ENCODE measurements at regions not wholly inside any gene's neighbourhood (a gene's known extent, or its start where the extent isn't known, plus 50 kb on each side); places are given as distances from the start of the nearest gene placed in this dataset.

DNA sequence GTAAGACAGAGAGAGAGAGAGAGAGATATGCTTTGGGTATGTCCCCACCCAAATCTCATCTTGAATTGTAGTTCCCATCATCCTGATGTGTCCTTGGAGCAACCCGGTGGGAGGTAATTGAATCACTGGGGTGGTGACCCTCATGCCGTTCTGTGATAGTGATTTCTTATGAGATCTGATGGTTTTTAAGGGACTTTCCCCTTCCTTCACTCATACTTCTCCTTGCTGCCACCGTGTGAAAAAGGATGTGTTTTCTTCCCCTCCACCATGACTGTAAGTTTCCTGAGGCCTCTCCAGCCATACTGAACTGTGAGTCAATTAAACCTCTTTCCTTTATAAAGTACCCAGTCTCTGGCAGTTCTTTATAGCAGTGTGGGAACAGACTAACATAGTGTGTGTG lies 60.3 kb downstream of the EOMES start:
- no peak for DNase-seq
- Mint-ChIP-seq H3K4me3 (no peak overlapping the region), H3K9me3 (peaks cover 1% of the 10 kb centered on the region), H3K36me3 (no peaks in the 10 kb centered on the region), H3K4me1 (peaks cover 7% of the 10 kb centered on the region), H3K27ac (no peak overlapping the region), H3K27me3 (peaks cover 2% of the 10 kb centered on the region)
- POLR2A ChIA-PET: no interaction called here
- ATAC-seq (ENCODE audit: low read depth): no peak

GRCh38 chr3:27659279-27660021 lies 62.7 kb downstream of the EOMES start:
- POLR2A ChIA-PET: no interaction called here
- Mint-ChIP-seq H3K9me3 (peaks cover 1% of the 10 kb centered on the region), H3K27ac (no peak overlapping the region), H3K36me3 (no peaks in the 10 kb centered on the region), H3K27me3 (peaks cover 2% of the 10 kb centered on the region), H3K4me3 (no peak overlapping the region), H3K4me1 (no peaks in the 10 kb centered on the region)
- ATAC-seq (ENCODE audit: low read depth) (no peak), DNase-seq (peak; percentile 46)

GRCh38 chr3:27658741-27659140 lies 63.4 kb downstream of the EOMES start:
- Mint-ChIP-seq H3K36me3 (no peaks in the 10 kb centered on the region), H3K4me1 (no peaks in the 10 kb centered on the region), H3K4me3 (no peak overlapping the region), H3K27ac (no peak overlapping the region), H3K27me3 (peaks cover 2% of the 10 kb centered on the region), H3K9me3 (peaks cover 1% of the 10 kb centered on the region)
- DNase-seq: no peak
- ATAC-seq (ENCODE audit: low read depth): no peak
- POLR2A ChIA-PET: no interaction called here

- no peak for DNase-seq
- ATAC-seq (ENCODE audit: low read depth): no peak
- Mint-ChIP-seq H3K36me3 (no peaks in the 10 kb centered on the region), H3K4me3 (no peak overlapping the region), H3K27ac (no peak overlapping the region), H3K9me3 (peaks cover 1% of the 10 kb centered on the region), H3K4me1 (no peaks in the 10 kb centered on the region), H3K27me3 (peaks cover 2% of the 10 kb centered on the region)
- POLR2A ChIA-PET: no interaction called here
These were observed 64.3 kb downstream of the EOMES start for GRCh38 chr3:27657871-27658270.

- Mint-ChIP-seq H3K27me3 (peaks cover 2% of the 10 kb centered on the region), H3K4me3 (no peak overlapping the region), H3K9me3 (peaks cover 1% of the 10 kb centered on the region), H3K27ac (no peak overlapping the region), H3K4me1 (no peaks in the 10 kb centered on the region), H3K36me3 (no peaks in the 10 kb centered on the region)
- no peak for DNase-seq
- ATAC-seq (ENCODE audit: low read depth): no peak
- POLR2A ChIA-PET: interaction anchor here (1.0 kb wide), 1 partner anchor 173 kb away, joined by 5 read pairs; no protein-coding TSS in a partner anchor
These were observed 64.7 kb downstream of the EOMES start for GRCh38 chr3:27657404-27657803.

DNA sequence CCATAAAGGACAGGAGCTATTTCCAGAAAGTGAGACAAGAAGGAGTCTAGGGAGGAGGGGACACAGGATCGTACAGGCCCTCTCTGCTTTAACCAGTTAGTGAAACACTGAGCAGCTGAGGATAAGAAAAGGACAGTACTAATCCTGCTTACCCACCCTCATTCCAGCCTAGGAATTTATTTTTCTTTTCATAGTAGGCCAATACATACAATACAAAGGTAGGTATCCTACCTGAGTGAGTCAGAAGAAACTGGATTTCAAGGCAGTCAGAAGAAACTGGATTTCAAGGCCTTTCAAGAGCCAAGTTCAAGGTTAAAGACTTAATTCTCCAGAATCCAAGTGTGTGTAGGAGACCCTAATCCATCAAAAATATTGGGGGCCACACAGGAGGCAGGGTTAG lies 65.3 kb downstream of the EOMES start:
- H3K27me3 Mint-ChIP-seq: peaks cover 2% of the 10 kb centered on the region
- no peak overlapping the region for H3K27ac Mint-ChIP-seq
- no peaks in the 10 kb centered on the region for H3K4me1 Mint-ChIP-seq
- POLR2A ChIA-PET: interaction anchor here (1.0 kb wide), 1 partner anchor 172 kb away, joined by 5 read pairs; no protein-coding TSS in a partner anchor
- ATAC-seq (ENCODE audit: low read depth) (no peak), DNase-seq (no peak)
- no peak overlapping the region for H3K4me3 Mint-ChIP-seq
- no peaks in the 10 kb centered on the region for H3K36me3 Mint-ChIP-seq
- H3K9me3 Mint-ChIP-seq: peaks cover 1% of the 10 kb centered on the region

DNA sequence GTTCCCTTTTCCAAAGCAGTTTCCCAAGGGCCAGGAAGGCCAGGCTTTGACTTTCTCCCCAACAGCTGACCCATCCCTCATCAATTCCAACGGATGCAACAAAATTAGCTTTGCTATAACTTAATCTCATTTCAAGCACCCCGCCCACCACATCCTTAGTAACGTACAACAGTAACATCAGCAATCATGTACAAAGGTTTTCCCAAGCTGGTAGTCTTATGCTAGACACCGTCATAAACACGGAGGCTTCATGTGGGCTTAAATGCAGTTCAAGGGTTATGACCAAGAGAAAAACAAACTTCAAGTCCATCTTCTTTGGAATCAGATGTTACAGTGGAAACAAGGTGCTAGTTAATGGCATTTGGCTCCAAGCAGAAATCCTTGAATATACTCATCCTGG lies 66.6 kb downstream of the EOMES start:
- Mint-ChIP-seq H3K36me3 (no peaks in the 10 kb centered on the region), H3K27ac (no peak overlapping the region), H3K27me3 (peaks cover 7% of the 10 kb centered on the region), H3K4me1 (no peaks in the 10 kb centered on the region), H3K9me3 (no peaks in the 10 kb centered on the region), H3K4me3 (no peak overlapping the region)
- ATAC-seq (ENCODE audit: low read depth): no peak
- no peak for DNase-seq
- POLR2A ChIA-PET: no interaction called here

DNA sequence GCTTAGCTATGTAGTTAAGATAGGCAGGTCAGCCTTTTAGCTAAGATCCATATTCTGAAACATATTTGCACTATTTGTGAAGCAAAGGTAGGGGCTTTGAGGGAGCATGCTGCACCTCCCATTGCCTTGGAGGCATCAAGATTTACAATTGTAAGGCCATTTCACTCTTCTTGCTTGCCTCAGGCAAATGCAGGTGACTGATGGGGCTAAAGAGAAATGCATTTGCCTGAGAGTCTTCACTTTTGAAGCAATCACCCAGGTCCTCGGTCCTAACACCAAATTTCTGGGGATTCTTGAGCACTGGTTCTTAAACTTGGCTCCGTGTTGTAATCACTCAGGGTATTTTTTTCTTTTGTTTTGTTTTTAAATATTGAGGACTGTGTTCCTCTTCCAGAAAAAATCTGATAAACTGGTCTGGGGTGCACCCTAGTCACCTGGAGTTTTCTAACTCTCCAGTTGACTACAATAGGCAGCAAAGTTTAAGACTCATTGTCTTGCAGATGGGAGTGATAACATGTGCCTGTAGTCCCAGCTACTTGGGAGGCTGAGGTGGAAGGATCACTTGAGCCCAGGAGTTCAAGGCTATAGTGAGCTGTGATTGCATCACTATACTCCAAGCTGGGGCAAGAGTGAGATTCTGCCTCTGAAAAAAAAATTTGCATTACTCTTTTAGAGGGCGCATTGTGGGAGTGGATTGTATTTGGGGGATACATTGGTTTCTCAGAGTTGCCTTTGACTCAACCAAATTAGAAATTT lies 68.1 kb downstream of the EOMES start:
- H3K9me3 Mint-ChIP-seq: no peaks in the 10 kb centered on the region
- ATAC-seq (ENCODE audit: low read depth) (no peak), DNase-seq (no peak)
- no peaks in the 10 kb centered on the region for H3K36me3 Mint-ChIP-seq
- peaks cover 15% of the 10 kb centered on the region for H3K27me3 Mint-ChIP-seq
- POLR2A ChIA-PET: no interaction called here
- H3K4me1 Mint-ChIP-seq: no peaks in the 10 kb centered on the region
- no peak overlapping the region for H3K4me3 Mint-ChIP-seq
- no peak overlapping the region for H3K27ac Mint-ChIP-seq

- no peaks in the 10 kb centered on the region for H3K4me1 Mint-ChIP-seq
- POLR2A ChIA-PET: no interaction called here
- no peak overlapping the region for H3K4me3 Mint-ChIP-seq
- no peak for DNase-seq
- no peak overlapping the region for H3K27ac Mint-ChIP-seq
- no peak for ATAC-seq (ENCODE audit: low read depth)
- peaks cover 15% of the 10 kb centered on the region for H3K27me3 Mint-ChIP-seq
- no peaks in the 10 kb centered on the region for H3K9me3 Mint-ChIP-seq
- no peaks in the 10 kb centered on the region for H3K36me3 Mint-ChIP-seq
These were observed 72.8 kb downstream of the EOMES start for GRCh38 chr3:27649277-27649676.

GRCh38 chr3:27646896-27647295 lies 75.2 kb downstream of the EOMES start:
- Mint-ChIP-seq H3K4me1 (peaks cover 2% of the 10 kb centered on the region), H3K36me3 (no peaks in the 10 kb centered on the region), H3K9me3 (no peaks in the 10 kb centered on the region), H3K27me3 (peaks cover 19% of the 10 kb centered on the region), H3K4me3 (no peak overlapping the region), H3K27ac (no peak overlapping the region)
- no peak for DNase-seq
- POLR2A ChIA-PET: interaction anchor here (0.8 kb wide), 1 partner anchor 702 kb away, joined by 3 read pairs; the partner anchor contains the start of genes AZI2 and ZCWPW2
- no peak for ATAC-seq (ENCODE audit: low read depth)

- H3K4me3 Mint-ChIP-seq: no peak overlapping the region
- no peak overlapping the region for H3K27ac Mint-ChIP-seq
- POLR2A ChIA-PET: no interaction called here
- H3K27me3 Mint-ChIP-seq: peaks cover 11% of the 10 kb centered on the region
- H3K4me1 Mint-ChIP-seq: peaks cover 2% of the 10 kb centered on the region
- H3K36me3 Mint-ChIP-seq: no peaks in the 10 kb centered on the region
- no peak for ATAC-seq (ENCODE audit: low read depth)
- no peak for DNase-seq
- no peaks in the 10 kb centered on the region for H3K9me3 Mint-ChIP-seq
These were observed 77.2 kb downstream of the EOMES start for GRCh38 chr3:27644941-27645340.

DNA sequence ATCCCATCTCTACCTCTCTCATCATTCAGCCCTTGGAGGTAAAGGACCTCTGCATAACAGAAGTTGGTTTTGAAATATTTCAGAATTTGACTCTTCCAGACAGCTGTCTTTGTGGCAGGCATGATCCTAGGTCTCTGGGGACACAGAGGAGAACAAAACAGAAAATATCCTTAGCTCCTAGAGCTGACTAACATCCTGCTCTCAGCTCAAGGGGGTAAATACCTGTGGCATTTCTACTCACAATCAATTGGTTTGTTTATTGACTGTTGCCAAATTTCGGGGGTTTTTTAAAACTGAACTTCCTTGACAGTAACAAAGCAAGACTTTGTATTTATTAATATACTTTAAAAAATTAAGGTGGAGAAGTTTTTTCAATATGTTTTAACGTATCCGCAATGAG lies 78.8 kb downstream of the EOMES start:
- Mint-ChIP-seq H3K9me3 (peaks cover 3% of the 10 kb centered on the region), H3K4me3 (no peak overlapping the region), H3K36me3 (peaks cover 5% of the 10 kb centered on the region), H3K27me3 (peaks cover 5% of the 10 kb centered on the region), H3K4me1 (peaks cover 11% of the 10 kb centered on the region), H3K27ac (no peak overlapping the region)
- DNase-seq (no peak), ATAC-seq (ENCODE audit: low read depth) (no peak)
- POLR2A ChIA-PET: no interaction called here

DNA sequence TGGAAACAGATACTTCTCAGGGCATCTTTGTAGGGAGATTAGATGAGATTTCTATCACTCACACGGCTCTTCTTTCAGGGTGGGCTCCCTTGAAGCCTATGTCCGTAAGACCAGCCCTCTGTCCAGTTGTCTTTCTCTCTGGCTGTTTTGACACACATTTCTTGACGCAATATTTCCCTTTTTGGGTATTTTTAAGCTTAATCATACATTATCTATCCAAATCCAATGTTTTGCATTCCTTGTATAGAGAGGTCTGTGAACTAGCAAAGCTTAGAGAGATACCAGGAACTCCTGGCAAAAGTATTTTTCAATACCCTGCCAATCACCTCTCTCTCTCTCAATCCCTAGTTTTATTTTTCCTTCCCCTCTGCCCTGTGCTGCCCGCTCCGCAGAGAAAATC lies 79.3 kb downstream of the EOMES start:
- H3K4me1 Mint-ChIP-seq: peaks cover 11% of the 10 kb centered on the region
- H3K9me3 Mint-ChIP-seq: peaks cover 3% of the 10 kb centered on the region
- peaks cover 5% of the 10 kb centered on the region for H3K27me3 Mint-ChIP-seq
- H3K27ac Mint-ChIP-seq: no peak overlapping the region
- POLR2A ChIA-PET: no interaction called here
- H3K4me3 Mint-ChIP-seq: no peak overlapping the region
- peaks cover 5% of the 10 kb centered on the region for H3K36me3 Mint-ChIP-seq
- DNase-seq (no peak), ATAC-seq (ENCODE audit: low read depth) (no peak)

All from activated naive CD8-positive, alpha-beta T cell treated with anti-CD3 and anti-CD28 coated beads, Interleukin-2, amount 10 ng/mL, durations not matched to agents 7 days and 5 days (primary cell).